ENCODE measurements at regions not wholly inside any gene's neighbourhood (a gene's known extent, or its start where the extent isn't known, plus 50 kb on each side); places are given as distances from the start of the nearest gene placed in this dataset.

- DNase-seq (ENCODE audit: low spot score, unreplicated experiment), result no peak
- H3K36me3 Mint-ChIP-seq (ENCODE audit: insufficient read depth), result no peaks in the 10 kb centered on the region
Observed at GRCh38 chr4:36677112-36677511, 395.7 kb downstream of the DTHD1 start.

DNA sequence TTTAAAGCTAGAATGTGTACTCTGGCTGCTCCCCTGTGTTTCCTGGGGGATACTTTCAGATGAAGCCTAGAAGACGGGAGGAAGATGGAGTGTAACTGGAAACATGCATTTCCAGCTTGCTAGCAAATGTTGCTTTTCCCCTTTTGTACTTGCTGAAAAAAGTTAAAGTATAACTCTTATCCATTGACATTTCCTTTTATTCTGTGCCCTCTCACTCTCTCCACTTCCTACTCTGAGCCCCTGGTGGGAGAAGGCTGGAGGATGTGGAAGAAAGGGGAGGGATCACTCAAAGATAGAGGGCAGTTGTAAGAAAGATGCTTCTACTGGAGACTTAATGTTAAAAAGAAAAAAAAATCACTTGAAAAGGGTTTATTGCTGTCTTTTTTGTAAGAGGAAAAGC lies 396.5 kb downstream of the DTHD1 start:
- TF ChIP-seq, protein P1, sequence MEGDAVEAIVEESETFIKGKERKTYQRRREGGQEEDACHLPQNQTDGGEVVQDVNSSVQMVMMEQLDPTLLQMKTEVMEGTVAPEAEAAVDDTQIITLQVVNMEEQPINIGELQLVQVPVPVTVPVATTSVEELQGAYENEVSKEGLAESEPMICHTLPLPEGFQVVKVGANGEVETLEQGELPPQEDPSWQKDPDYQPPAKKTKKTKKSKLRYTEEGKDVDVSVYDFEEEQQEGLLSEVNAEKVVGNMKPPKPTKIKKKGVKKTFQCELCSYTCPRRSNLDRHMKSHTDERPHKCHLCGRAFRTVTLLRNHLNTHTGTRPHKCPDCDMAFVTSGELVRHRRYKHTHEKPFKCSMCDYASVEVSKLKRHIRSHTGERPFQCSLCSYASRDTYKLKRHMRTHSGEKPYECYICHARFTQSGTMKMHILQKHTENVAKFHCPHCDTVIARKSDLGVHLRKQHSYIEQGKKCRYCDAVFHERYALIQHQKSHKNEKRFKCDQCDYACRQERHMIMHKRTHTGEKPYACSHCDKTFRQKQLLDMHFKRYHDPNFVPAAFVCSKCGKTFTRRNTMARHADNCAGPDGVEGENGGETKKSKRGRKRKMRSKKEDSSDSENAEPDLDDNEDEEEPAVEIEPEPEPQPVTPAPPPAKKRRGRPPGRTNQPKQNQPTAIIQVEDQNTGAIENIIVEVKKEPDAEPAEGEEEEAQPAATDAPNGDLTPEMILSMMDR (IDR thresholded peaks at IDR 0.05; ENCODE audit: unreplicated experiment), result no peak
- Mint-ChIP-seq H3K27me3 (no peaks in the 10 kb centered on the region), H3K27ac (no peak overlapping the region), H3K36me3 (ENCODE audit: insufficient read depth) (no peaks in the 10 kb centered on the region), H3K9me3 (ENCODE audit: low read depth) (no peaks in the 10 kb centered on the region), H3K4me1 (ENCODE audit: low read depth) (peaks cover 2% of the 10 kb centered on the region), H3K4me3 (ENCODE audit: low read depth) (no peak overlapping the region)
- DNase-seq (ENCODE audit: low spot score, unreplicated experiment), result no peak

More at GRCh38 chr4:36677112-36677511, 395.7 kb downstream of the DTHD1 start:
- Mint-ChIP-seq H3K27me3 (no peaks in the 10 kb centered on the region), H3K27ac (no peak overlapping the region), H3K4me1 (ENCODE audit: low read depth) (peaks cover 2% of the 10 kb centered on the region), H3K9me3 (ENCODE audit: low read depth) (no peaks in the 10 kb centered on the region), H3K4me3 (ENCODE audit: low read depth) (no peak overlapping the region)
- TF ChIP-seq, protein P1 (IDR thresholded peaks at IDR 0.05; ENCODE audit: unreplicated experiment), result no peak

DNA sequence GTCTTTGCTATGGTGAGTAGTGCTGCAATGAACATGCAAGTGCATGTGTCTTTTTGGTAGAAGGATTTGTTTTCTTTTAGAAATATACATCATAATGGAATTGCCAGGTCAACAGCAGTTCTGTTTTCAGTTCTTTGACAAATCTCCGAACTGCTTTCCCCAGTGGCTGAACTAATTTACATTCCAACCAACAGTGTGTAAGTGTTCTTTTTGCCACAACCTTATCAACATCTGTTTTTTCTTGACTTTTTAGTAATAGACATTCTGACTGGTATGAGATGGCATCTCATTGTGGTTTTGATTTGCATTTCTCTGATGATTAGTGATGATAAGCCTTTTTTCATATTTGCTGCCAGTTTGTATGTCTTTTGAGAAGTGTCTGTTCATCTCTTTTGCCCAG lies 406.3 kb downstream of the DTHD1 start:
- peaks cover 31% of the 10 kb centered on the region for H3K9me3 Mint-ChIP-seq (ENCODE audit: low read depth)
- no peaks in the 10 kb centered on the region for H3K36me3 Mint-ChIP-seq (ENCODE audit: insufficient read depth)
- H3K27me3 Mint-ChIP-seq, result no peaks in the 10 kb centered on the region
- TF ChIP-seq, protein P1 (IDR thresholded peaks at IDR 0.05; ENCODE audit: unreplicated experiment), result no peak
- no peak overlapping the region for H3K4me3 Mint-ChIP-seq (ENCODE audit: low read depth)
- H3K27ac Mint-ChIP-seq, result no peak overlapping the region
- no peaks in the 10 kb centered on the region for H3K4me1 Mint-ChIP-seq (ENCODE audit: low read depth)
- no peak for DNase-seq (ENCODE audit: low spot score, unreplicated experiment)

- no peaks in the 10 kb centered on the region for H3K4me1 Mint-ChIP-seq (ENCODE audit: low read depth)
- TF ChIP-seq, protein P1 (IDR thresholded peaks at IDR 0.05; ENCODE audit: unreplicated experiment), result no peak
- peaks cover 22% of the 10 kb centered on the region for H3K9me3 Mint-ChIP-seq (ENCODE audit: low read depth)
Observed at GRCh38 chr4:36692586-36692985, 411.2 kb downstream of the DTHD1 start.

DNA sequence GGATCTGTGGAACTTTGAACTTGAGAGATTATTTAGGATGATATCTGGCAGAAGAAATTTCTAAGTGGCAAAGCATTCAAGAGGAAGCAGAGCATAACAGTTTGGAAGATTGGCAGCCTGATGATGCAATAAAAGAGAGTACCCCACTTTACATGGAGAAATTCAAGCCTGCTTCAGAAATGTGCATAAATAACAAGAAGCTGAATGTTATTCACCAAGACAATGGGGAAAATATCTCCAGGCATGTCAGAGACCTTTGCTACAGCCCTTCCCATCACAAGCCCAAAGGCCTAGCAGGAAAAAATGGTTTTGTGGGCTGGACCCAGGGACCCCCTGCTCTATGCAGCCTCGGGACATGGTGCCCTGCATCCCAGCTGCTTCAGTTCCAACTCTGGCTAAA lies 420.8 kb downstream of the DTHD1 start:
- TF ChIP-seq, protein P1 (IDR thresholded peaks at IDR 0.05; ENCODE audit: unreplicated experiment), result no peak
- H3K27me3 Mint-ChIP-seq, result no peaks in the 10 kb centered on the region
- H3K4me1 Mint-ChIP-seq (ENCODE audit: low read depth), result no peaks in the 10 kb centered on the region
- no peaks in the 10 kb centered on the region for H3K36me3 Mint-ChIP-seq (ENCODE audit: insufficient read depth)
- no peak overlapping the region for H3K4me3 Mint-ChIP-seq (ENCODE audit: low read depth)
- H3K27ac Mint-ChIP-seq, result no peak overlapping the region
- no peak for DNase-seq (ENCODE audit: low spot score, unreplicated experiment)
- H3K9me3 Mint-ChIP-seq (ENCODE audit: low read depth), result peaks cover 15% of the 10 kb centered on the region

More at GRCh38 chr4:36692586-36692985, 411.2 kb downstream of the DTHD1 start:
- DNase-seq (ENCODE audit: low spot score, unreplicated experiment), result no peak
- Mint-ChIP-seq H3K4me3 (ENCODE audit: low read depth) (no peak overlapping the region), H3K36me3 (ENCODE audit: insufficient read depth) (no peaks in the 10 kb centered on the region), H3K27ac (no peak overlapping the region), H3K27me3 (no peaks in the 10 kb centered on the region)
